HepG2 (cell line): ENCODE measurements at regions not wholly inside any gene's neighbourhood (a gene's known extent, or its start where the extent isn't known, plus 50 kb on each side); places are given as distances from the start of the nearest gene placed in this dataset.

Experiments used
- ATAC-seq: fragments of 200-7000 bp; cut with Tn5 transposase; 3 replicates; pipeline ENCODE4 v1.9.1; 2020; ENCODE audit warnings: mild to moderate bottlenecking, moderate library complexity
- BruUV-seq: library from RNA; stranded (reverse); fragments of 400-500 nt; replicated peaks from 2 replicates; lab custom pipeline; 2021; lab: Mats Ljungman, UMichigan
- CTCF ChIA-PET: fragments of 300-600 bp; formaldehyde crosslinking; extraction: SDS; loops from one replicate; lab custom pipeline; 2021; ENCODE audit warnings: low total read pairs, inconsistent platforms, low intra/inter-chr PET ratio; lab: Yijun Ruan, JAX
- POLR2A ChIA-PET: fragments of 350-600 bp; sonication (Branson Sonifier 250); formaldehyde crosslinking; loops from one replicate; lab custom pipeline; 2020; ENCODE audit warnings: antibody characterized with exemption, inconsistent platforms; lab: Yijun Ruan, JAX
- DNase-seq: peaks from one replicate; pipeline ENCODE4 v3.0.0-alpha.2; 2015; ENCODE audit warnings: low spot score
- FAIRE-seq: peaks from 3 replicates; lab custom pipeline; 2011; peaks lifted over from hg19 to GRCh38; lab: Jason Lieb, UNC
- H2AFZ ChIP-seq: one replicate; pipeline ENCODE4 v1.6.1; 2011; ENCODE audit warnings: low read length, inconsistent platforms
- H3K27ac ChIP-seq: fragments of 300-600 bp; 3 replicates; pipeline ENCODE4 v1.8.0; 2011; ENCODE audit warnings: mixed run types, mild to moderate bottlenecking, mixed read lengths, low read length, inconsistent platforms; ENCODE audit not compliant: insufficient read depth; ENCODE audit errors: extremely low read length
- H3K27me3 ChIP-seq, 2 experiments: fragments of 200-600 bp in 1 of 2; 2 replicates in 1 of 2; 3 replicates in 1 of 2; pipeline versions ENCODE4 v1.6.0 to v1.8.0; 2011; ENCODE audit warnings: low read length in 2 of 2, mild to moderate bottlenecking in 2 of 2, moderate library complexity in 2 of 2, inconsistent platforms in 1 of 2; ENCODE audit not compliant: insufficient read depth in 2 of 2, control insufficient read depth in 1 of 2
- H3K36me3 ChIP-seq, 2 experiments: fragments of 200-600 bp in 1 of 2; replicated peaks in 1 of 2; 2 replicates in 1 of 2; 3 replicates in 1 of 2; pipeline versions ENCODE4 v1.5.1 to v1.8.0; 2011; ENCODE audit warnings: low read length in 2 of 2, inconsistent platforms in 1 of 2; ENCODE audit not compliant: insufficient read depth in 2 of 2, control insufficient read depth in 1 of 2
- H3K4me1 ChIP-seq: 2 replicates; pipeline ENCODE4 v1.5.1; 2012; ENCODE audit warnings: low read length, inconsistent platforms; ENCODE audit not compliant: insufficient read depth
- H3K4me2 ChIP-seq: 2 replicates; pipeline ENCODE4 v1.6.0; 2011; ENCODE audit warnings: low read depth, low read length, inconsistent platforms
- H3K4me3 ChIP-seq, 3 experiments: fragments of 200-600 bp in 1 of 3; sonication (generic), shearing (Covaris generic) in 1 of 3; replicated peaks in 1 of 3; 2 replicates each; pipeline ENCODE4 v1.5.1; 2011 to 2016; ENCODE audit warnings: low read length in 3 of 3, inconsistent platforms in 2 of 3, low read depth in 2 of 3, mild to moderate bottlenecking in 2 of 3, control low read depth in 1 of 3, mixed read lengths in 1 of 3; ENCODE audit not compliant: insufficient read depth in 1 of 3
- H3K79me2 ChIP-seq: one replicate; pipeline ENCODE4 v1.6.1; 2011; ENCODE audit warnings: low read length, inconsistent platforms; ENCODE audit not compliant: insufficient read depth
- H3K9ac ChIP-seq: 2 replicates; pipeline ENCODE4 v1.6.0; 2011; ENCODE audit warnings: mild to moderate bottlenecking, low read depth, low read length, inconsistent platforms; ENCODE audit not compliant: insufficient read depth
- H3K9me3 ChIP-seq: 2 replicates; pipeline ENCODE4 v1.5.1; 2012; ENCODE audit warnings: mild to moderate bottlenecking, low read length
- H4K20me1 ChIP-seq: 2 replicates; pipeline ENCODE4 v1.6.0; 2011; ENCODE audit warnings: inconsistent platforms, mild to moderate bottlenecking, low read length, moderate library complexity; ENCODE audit not compliant: insufficient read depth
- ATM ChIP-seq: fragments of 450-650 bp; IDR thresholded peaks from 2 replicates; pipeline ENCODE4 v1.7.1; 2017; ENCODE audit warnings: mild to moderate bottlenecking, borderline replicate concordance
- CEBPZ ChIP-seq: IDR thresholded peaks from 2 replicates; pipeline ENCODE4 v1.6.1; 2012; ENCODE audit warnings: low read length, improper control_type of control experiment
- HMGXB3 ChIP-seq: sonication (generic); formaldehyde crosslinking; IDR thresholded peaks from 2 replicates; pipeline ENCODE4 v1.4.0; 2020; ENCODE audit warnings: missing genetic modification reagents, borderline replicate concordance
- SCMH1 ChIP-seq: sonication (generic); formaldehyde crosslinking; IDR thresholded peaks from 2 replicates; pipeline ENCODE4 v1.9.0; 2021; ENCODE audit warnings: missing genetic modification reagents, mild to moderate bottlenecking, borderline replicate concordance
- YEATS2 ChIP-seq: sonication (generic); formaldehyde crosslinking; IDR thresholded peaks from 2 replicates; pipeline ENCODE4 v1.4.0; 2020; ENCODE audit warnings: missing genetic modification reagents, borderline replicate concordance
- in situ Hi-C: cut with HindIII; loops from 2 replicates; pipeline ENCODE4 v1.10.0; 2017; ENCODE audit warnings: low pct_unique_long_range_greater_than_20kb; ENCODE audit not compliant: extremely low pct_ligation_motif_present
- intact Hi-C: fragments of 100-400 bp; cut with micrococcal nuclease; formaldehyde crosslinking; loops from one replicate; pipeline ENCODE4 v1.10.0; 2022; ENCODE audit not compliant: unreplicated experiment

GRCh38 chr12:82595941-82596340 lies 90.8 kb upstream of the TMTC2 start:
- no peaks in the 10 kb centered on the region; a peak in 1 of 5 replicates for H3K27me3 ChIP-seq

More at GRCh38 chr12:82595941-82596340, 90.8 kb upstream of the TMTC2 start:
- ATAC-seq: no peak
- Histone ChIP-seq H3K4me2 (no peak overlapping the region), H2AFZ (no peak overlapping the region), H3K9me3 (no peaks in the 10 kb centered on the region), H3K9ac (no peak overlapping the region), H3K27ac (no peak overlapping the region), H3K79me2 (no peaks in the 10 kb centered on the region), H4K20me1 (no peaks in the 10 kb centered on the region), H3K36me3 (no peaks in the 10 kb centered on the region), H3K4me1 (no peaks in the 10 kb centered on the region), H3K4me3 (no peak overlapping the region)
- CTCF ChIA-PET: no interaction called here
- no peak for DNase-seq
- in situ Hi-C loops: no loop called here
- no peak for TF ChIP-seq SCMH1
- no peak for TF ChIP-seq YEATS2 (CRISPR knock-in tag)
- no peak for TF ChIP-seq CEBPZ
- TF ChIP-seq HMGXB3: no peak
- TF ChIP-seq ATM: no peak
- no peak for FAIRE-seq
- POLR2A ChIA-PET: no interaction called here
- intact Hi-C loops: no loop called here
- BruUV-seq: no TSS peak
